ENCODE measurements at regions not wholly inside any gene's neighbourhood (a gene's known extent, or its start where the extent isn't known, plus 50 kb on each side); places are given as distances from the start of the nearest gene placed in this dataset.

DNA sequence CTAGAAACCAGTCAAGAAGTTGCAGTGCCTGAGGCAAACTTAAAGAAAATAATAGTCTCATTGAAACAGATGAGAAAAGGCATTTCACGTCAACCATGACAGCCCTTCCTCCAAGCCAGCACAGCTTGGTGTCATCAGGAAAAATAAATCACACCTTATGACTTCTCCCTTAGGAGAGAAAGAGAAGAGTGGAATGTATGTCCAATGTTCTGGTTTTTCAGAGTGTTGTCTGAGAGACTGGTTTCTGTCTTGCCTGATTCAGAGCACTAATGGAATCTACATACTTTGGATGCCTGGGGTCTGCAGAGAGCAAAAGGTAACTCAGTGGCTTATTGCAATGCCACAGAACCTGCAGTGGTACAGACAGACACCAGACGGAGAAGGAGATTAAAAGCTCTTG, 105.5 kb upstream of the PDE4D start:
- no peak for TF ChIP-seq CTCF (conservative IDR thresholded peaks at IDR 0.05; ENCODE audit: low read depth, low read length)
- no peak for TF ChIP-seq POLR2A (IDR thresholded peaks at IDR 0.05; ENCODE audit: low read depth, low read length)
- no peak for TF ChIP-seq FOS (IDR thresholded peaks at IDR 0.05; ENCODE audit: low read depth, low read length)
- no peak for TF ChIP-seq ELK1 (IDR thresholded peaks at IDR 0.05; ENCODE audit: borderline replicate concordance, low read depth, low read length)
- no peak for TF ChIP-seq MAFK (IDR thresholded peaks at IDR 0.05; ENCODE audit: low read depth, low read length)
- no peak for TF ChIP-seq MAZ (IDR thresholded peaks at IDR 0.05; ENCODE audit: borderline replicate concordance, low read depth, low read length)
